ENCODE measurements at regions not wholly inside any gene's neighbourhood (a gene's known extent, or its start where the extent isn't known, plus 50 kb on each side); places are given as distances from the start of the nearest gene placed in this dataset.

DNA sequence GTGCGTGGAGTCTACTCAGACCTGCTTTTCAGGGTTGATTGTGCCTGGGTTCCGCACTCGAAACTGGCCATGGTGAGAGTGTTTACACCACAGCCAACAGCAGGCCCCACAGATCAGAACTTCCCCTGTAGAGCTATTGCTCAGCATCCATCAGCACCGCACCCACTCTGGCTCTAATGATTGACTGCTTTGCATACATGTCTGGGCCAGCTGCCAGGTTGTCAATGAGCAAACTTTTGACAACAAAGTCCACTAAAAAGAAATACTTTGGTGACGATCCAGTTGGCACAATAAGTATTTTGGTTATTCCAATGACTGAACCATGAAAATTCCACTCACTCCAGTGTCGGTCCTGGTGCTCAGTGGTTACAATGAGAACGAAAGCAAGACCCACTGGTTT lies 190.7 kb downstream of the FOXL1 start (continued):
- TF ChIP-seq POU2F2 (IDR thresholded peaks at IDR 0.05; ENCODE audit: borderline replicate concordance, low read depth, low read length) (0 out of 3 replicates have a peak, but pooled peaks have one; percentile 56), HCFC1 (IDR thresholded peaks at IDR 0.05; ENCODE audit: low read length) (no peak), BCL11A (IDR thresholded peaks at IDR 0.05; ENCODE audit: low read depth, low read length) (peak; percentile 10; the same call in 1 of the 2 replicates), PAX8 (IDR thresholded peaks at IDR 0.05) (no peak), DPF2 (IDR thresholded peaks at IDR 0.05) (no peak), RUNX3 (IDR thresholded peaks at IDR 0.05; ENCODE audit: low read length) (no peak), BHLHE40 (IDR thresholded peaks at IDR 0.05; ENCODE audit: borderline replicate concordance in 1 of 2, low read depth in 2 of 2, low read length in 1 of 2) (no peak), SP1 (IDR thresholded peaks at IDR 0.05; ENCODE audit: low read depth, low read length) (no peak), RBBP5 (conservative IDR thresholded peaks at IDR 0.05) (no peak), NR2C2 (IDR thresholded peaks at IDR 0.05; ENCODE audit: borderline replicate concordance, control insufficient read depth, insufficient read length, low read depth) (no peak)
- TF ChIP-seq, protein P1, sequence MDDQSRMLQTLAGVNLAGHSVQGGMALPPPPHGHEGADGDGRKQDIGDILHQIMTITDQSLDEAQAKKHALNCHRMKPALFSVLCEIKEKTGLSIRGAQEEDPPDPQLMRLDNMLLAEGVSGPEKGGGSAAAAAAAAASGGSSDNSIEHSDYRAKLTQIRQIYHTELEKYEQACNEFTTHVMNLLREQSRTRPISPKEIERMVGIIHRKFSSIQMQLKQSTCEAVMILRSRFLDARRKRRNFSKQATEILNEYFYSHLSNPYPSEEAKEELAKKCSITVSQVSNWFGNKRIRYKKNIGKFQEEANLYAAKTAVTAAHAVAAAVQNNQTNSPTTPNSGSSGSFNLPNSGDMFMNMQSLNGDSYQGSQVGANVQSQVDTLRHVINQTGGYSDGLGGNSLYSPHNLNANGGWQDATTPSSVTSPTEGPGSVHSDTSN (IDR thresholded peaks at IDR 0.05; ENCODE audit: insufficient replicate concordance, low read depth, low read length), result peak; percentile 66
- TF ChIP-seq, protein P2, sequence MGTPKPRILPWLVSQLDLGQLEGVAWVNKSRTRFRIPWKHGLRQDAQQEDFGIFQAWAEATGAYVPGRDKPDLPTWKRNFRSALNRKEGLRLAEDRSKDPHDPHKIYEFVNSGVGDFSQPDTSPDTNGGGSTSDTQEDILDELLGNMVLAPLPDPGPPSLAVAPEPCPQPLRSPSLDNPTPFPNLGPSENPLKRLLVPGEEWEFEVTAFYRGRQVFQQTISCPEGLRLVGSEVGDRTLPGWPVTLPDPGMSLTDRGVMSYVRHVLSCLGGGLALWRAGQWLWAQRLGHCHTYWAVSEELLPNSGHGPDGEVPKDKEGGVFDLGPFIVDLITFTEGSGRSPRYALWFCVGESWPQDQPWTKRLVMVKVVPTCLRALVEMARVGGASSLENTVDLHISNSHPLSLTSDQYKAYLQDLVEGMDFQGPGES (IDR thresholded peaks at IDR 0.05), result no peak
- TF ChIP-seq, protein P3, sequence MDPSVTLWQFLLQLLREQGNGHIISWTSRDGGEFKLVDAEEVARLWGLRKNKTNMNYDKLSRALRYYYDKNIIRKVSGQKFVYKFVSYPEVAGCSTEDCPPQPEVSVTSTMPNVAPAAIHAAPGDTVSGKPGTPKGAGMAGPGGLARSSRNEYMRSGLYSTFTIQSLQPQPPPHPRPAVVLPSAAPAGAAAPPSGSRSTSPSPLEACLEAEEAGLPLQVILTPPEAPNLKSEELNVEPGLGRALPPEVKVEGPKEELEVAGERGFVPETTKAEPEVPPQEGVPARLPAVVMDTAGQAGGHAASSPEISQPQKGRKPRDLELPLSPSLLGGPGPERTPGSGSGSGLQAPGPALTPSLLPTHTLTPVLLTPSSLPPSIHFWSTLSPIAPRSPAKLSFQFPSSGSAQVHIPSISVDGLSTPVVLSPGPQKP (IDR thresholded peaks at IDR 0.05; ENCODE audit: low read depth, low read length), result no peak
- TF ChIP-seq, protein P4, sequence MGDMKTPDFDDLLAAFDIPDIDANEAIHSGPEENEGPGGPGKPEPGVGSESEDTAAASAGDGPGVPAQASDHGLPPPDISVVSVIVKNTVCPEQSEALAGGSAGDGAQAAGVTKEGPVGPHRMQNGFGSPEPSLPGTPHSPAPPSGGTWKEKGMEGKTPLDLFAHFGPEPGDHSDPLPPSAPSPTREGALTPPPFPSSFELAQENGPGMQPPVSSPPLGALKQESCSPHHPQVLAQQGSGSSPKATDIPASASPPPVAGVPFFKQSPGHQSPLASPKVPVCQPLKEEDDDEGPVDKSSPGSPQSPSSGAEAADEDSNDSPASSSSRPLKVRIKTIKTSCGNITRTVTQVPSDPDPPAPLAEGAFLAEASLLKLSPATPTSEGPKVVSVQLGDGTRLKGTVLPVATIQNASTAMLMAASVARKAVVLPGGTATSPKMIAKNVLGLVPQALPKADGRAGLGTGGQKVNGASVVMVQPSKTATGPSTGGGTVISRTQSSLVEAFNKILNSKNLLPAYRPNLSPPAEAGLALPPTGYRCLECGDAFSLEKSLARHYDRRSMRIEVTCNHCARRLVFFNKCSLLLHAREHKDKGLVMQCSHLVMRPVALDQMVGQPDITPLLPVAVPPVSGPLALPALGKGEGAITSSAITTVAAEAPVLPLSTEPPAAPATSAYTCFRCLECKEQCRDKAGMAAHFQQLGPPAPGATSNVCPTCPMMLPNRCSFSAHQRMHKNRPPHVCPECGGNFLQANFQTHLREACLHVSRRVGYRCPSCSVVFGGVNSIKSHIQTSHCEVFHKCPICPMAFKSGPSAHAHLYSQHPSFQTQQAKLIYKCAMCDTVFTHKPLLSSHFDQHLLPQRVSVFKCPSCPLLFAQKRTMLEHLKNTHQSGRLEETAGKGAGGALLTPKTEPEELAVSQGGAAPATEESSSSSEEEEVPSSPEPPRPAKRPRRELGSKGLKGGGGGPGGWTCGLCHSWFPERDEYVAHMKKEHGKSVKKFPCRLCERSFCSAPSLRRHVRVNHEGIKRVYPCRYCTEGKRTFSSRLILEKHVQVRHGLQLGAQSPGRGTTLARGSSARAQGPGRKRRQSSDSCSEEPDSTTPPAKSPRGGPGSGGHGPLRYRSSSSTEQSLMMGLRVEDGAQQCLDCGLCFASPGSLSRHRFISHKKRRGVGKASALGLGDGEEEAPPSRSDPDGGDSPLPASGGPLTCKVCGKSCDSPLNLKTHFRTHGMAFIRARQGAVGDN (IDR thresholded peaks at IDR 0.05), result no peak
- TF ChIP-seq, protein P5, sequence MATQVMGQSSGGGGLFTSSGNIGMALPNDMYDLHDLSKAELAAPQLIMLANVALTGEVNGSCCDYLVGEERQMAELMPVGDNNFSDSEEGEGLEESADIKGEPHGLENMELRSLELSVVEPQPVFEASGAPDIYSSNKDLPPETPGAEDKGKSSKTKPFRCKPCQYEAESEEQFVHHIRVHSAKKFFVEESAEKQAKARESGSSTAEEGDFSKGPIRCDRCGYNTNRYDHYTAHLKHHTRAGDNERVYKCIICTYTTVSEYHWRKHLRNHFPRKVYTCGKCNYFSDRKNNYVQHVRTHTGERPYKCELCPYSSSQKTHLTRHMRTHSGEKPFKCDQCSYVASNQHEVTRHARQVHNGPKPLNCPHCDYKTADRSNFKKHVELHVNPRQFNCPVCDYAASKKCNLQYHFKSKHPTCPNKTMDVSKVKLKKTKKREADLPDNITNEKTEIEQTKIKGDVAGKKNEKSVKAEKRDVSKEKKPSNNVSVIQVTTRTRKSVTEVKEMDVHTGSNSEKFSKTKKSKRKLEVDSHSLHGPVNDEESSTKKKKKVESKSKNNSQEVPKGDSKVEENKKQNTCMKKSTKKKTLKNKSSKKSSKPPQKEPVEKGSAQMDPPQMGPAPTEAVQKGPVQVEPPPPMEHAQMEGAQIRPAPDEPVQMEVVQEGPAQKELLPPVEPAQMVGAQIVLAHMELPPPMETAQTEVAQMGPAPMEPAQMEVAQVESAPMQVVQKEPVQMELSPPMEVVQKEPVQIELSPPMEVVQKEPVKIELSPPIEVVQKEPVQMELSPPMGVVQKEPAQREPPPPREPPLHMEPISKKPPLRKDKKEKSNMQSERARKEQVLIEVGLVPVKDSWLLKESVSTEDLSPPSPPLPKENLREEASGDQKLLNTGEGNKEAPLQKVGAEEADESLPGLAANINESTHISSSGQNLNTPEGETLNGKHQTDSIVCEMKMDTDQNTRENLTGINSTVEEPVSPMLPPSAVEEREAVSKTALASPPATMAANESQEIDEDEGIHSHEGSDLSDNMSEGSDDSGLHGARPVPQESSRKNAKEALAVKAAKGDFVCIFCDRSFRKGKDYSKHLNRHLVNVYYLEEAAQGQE (IDR thresholded peaks at IDR 0.05; ENCODE audit: low read depth, low read length), result no peak
- TF ChIP-seq, protein P6, sequence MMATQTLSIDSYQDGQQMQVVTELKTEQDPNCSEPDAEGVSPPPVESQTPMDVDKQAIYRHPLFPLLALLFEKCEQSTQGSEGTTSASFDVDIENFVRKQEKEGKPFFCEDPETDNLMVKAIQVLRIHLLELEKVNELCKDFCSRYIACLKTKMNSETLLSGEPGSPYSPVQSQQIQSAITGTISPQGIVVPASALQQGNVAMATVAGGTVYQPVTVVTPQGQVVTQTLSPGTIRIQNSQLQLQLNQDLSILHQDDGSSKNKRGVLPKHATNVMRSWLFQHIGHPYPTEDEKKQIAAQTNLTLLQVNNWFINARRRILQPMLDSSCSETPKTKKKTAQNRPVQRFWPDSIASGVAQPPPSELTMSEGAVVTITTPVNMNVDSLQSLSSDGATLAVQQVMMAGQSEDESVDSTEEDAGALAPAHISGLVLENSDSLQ (IDR thresholded peaks at IDR 0.05), result peak; percentile 89
